T follicular helper cell (primary cell): ENCODE measurements at regions not wholly inside any gene's neighbourhood (a gene's known extent, or its start where the extent isn't known, plus 50 kb on each side); places are given as distances from the start of the nearest gene placed in this dataset.

Source experiments
- DNase-seq: peaks from one replicate; pipeline ENCODE4 v3.0.0-alpha.2; 2020; ENCODE audit warnings: low read depth

GRCh38 chr12:108037960-108038359 lies 91.1 kb upstream of the WSCD2 start:
- DNase-seq: no peak

DNA sequence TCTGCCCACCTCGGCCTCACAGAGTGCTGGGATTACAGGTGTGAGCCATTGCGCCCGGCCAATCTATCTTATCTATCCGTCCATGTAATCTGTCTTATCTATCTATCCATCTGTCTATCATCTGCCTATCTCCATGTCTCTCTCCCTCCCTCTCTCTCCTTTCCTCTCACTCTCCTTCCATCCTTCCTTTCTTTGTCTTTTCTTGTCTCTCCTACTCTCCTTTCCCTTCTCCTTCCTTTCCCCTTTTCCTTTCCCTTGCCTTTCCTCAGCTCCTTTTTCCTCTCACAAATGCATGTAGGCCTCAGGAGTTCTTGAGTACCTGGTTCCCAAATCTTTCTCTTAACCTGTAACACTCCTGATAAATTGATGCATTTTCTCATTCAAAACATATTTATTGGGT lies 89.3 kb upstream of the WSCD2 start:
- no peak for DNase-seq

- DNase-seq: no peak
Measured at GRCh38 chr12:108040947-108041346, 88.1 kb upstream of the WSCD2 start.

GRCh38 chr12:108043286-108043685 lies 85.8 kb upstream of the WSCD2 start:
- DNase-seq: no peak

DNA sequence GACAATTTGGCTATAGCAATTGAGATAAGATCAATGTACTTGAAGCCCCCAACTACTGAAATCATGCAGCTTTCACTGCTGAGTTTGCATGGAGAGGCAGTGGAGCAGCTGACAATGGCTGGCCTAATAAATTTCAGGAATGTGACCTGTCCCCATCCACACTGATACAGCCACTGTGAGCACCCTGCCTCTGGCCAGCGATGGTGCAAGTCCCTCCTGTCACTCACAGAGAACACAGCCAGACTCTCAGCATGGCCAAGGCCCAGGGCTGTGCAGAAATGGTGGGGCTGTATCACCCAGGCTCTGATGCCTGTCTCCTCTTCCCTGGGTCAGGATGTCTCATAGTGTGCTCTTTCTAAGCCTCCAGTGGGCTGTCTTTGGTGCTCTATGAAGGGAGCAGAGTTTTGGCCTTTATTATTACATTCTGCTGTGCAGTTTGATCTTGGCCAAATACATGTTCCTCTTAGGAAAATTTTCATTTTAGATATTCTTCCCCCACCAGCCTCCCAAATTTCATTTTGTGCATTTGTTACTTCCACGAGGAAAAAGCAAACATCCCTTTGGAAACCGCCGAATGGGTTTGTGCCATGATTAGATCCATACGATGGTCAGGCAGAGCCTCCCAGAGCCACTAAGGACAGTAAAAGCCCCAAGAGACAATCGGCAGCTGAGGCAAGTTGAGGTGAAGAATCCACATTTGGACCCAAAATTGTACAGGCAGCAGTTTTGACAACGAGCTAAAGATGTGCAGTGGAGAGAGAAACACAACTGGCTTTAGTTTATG lies 85.1 kb upstream of the WSCD2 start:
- no peak for DNase-seq

GRCh38 chr12:108046135-108046534 lies 83.0 kb upstream of the WSCD2 start:
- DNase-seq: no peak

GRCh38 chr12:108046650-108047049 lies 82.4 kb upstream of the WSCD2 start:
- DNase-seq: no peak

DNA sequence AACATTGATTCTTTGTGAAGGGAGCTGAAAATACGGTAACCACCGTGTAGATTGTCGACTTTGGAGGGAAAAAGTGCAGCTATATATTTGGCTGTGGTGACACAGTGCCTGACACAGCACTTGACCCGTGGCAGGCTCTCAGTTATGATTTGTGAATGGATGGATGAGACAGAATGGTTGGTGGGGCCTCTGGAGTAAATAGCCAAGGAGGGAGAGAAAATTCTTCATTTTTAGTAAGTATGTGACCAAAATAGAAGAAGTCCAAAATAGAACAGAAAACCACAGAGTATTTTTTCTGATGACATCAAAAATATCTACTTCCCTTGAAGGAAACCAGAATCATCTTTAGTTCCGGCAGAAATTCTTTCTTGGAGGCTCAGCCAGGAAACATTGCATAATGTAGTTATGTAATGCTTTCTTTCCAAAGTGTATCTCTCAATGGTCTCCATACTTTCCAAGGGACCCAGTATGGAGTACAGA lies 82.0 kb upstream of the WSCD2 start:
- no peak for DNase-seq

- no peak for DNase-seq
Measured at GRCh38 chr12:108048686-108049085, 80.4 kb upstream of the WSCD2 start.

- no peak for DNase-seq
Measured at GRCh38 chr12:108050696-108051095, 78.4 kb upstream of the WSCD2 start.

DNA sequence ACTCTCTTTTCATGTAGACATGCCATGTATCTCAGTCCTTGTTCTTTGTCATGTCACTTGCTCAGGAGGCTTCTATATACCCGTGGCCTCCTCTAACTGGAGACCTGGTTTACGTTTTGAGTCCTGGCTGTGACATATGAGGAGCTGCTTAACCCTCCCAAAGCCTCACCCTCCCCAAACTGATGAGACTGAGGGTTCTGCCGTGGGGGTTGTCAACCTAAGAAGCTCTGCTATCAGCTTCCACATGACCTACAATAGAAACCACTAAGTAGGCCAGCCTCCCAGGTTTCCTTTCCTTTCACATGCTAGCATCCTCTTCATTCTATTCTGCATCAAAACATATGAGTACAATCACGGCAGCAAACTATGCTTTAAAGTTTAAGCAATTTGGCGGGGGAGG lies 76.8 kb upstream of the WSCD2 start:
- DNase-seq: no peak

DNA sequence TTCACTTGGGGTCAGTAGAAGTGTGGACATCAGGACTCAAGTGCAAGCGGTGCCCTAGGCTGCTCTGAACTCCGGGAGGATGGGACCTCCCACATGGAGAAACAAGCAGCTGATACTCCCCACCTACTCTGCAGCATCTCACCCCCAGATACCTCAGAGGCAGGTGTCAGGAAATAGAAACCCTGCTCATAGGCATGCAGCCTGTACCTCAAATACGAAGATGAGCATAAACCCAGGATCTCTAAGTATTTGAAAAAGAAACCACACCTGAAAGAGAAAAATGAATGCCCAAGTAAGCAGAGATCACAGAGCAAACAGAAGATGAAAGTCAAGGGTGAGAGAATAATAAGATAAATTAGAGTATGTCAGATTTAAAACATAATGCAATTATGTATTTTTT lies 75.6 kb upstream of the WSCD2 start:
- no peak for DNase-seq

DNA sequence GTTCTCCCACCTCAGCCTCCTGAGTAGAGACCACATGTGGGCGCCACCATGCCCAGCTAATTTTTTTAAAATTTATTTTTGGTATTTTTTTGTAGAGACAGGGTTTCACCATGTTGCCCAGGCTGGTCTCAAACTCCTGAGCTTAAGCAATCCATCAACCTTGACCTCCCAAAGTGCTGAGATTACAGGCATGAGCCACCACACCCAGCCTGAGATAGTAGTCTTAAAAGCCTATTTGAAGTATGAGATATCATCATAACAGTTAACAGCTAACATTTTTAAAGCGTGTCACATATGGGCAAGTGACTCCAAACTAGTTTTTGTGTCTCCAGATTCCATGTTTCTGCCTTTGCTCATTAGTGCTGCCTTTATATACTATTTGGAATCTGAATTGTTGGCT lies 74.6 kb upstream of the WSCD2 start:
- DNase-seq: no peak

DNA sequence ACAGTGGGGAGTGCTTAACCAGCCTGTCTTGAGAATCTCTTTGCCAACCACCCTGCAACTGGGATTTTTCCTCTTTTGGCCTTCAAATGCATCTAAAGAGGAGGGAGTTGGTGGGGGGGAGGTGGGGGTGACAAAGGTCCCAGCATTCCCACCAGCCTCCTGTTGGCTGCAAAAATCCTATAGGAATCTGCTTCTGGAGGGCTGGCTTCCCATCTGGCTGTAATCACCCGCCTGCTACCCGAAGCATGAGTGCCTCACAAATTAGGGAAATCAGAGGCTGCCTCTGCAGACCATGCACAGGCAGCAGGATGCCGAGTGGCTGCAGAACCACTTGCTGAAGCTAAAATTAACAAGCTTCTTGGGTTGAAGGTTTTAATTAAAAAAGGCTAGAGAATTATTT lies 73.9 kb upstream of the WSCD2 start:
- DNase-seq: no peak

- no peak for DNase-seq
Measured at GRCh38 chr12:108060067-108060466, 69.0 kb upstream of the WSCD2 start.

- DNase-seq: no peak
Measured at GRCh38 chr12:108060903-108061302, 68.2 kb upstream of the WSCD2 start.

DNA sequence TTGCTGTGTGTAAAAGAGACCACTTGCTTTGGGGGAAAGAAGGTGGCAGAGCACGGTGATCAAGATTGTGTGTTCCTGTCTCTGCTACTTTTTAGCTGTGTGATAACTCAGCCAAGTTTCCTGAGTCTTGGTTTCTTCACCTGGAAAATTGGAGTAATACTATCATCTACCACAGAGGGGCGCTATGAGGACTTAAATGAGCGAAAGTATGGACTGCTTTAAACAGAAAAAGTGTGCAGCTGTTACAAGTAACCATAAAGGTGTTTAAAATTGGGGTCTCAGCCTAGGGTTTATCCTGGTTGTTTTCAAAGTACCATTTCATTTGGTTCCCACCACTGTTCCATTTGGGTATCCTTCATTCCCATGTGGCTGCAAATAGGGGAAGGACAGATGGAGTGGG lies 65.9 kb upstream of the WSCD2 start:
- DNase-seq: no peak

- DNase-seq: no peak
Measured at GRCh38 chr12:108065069-108065468, 64.0 kb upstream of the WSCD2 start.

DNA sequence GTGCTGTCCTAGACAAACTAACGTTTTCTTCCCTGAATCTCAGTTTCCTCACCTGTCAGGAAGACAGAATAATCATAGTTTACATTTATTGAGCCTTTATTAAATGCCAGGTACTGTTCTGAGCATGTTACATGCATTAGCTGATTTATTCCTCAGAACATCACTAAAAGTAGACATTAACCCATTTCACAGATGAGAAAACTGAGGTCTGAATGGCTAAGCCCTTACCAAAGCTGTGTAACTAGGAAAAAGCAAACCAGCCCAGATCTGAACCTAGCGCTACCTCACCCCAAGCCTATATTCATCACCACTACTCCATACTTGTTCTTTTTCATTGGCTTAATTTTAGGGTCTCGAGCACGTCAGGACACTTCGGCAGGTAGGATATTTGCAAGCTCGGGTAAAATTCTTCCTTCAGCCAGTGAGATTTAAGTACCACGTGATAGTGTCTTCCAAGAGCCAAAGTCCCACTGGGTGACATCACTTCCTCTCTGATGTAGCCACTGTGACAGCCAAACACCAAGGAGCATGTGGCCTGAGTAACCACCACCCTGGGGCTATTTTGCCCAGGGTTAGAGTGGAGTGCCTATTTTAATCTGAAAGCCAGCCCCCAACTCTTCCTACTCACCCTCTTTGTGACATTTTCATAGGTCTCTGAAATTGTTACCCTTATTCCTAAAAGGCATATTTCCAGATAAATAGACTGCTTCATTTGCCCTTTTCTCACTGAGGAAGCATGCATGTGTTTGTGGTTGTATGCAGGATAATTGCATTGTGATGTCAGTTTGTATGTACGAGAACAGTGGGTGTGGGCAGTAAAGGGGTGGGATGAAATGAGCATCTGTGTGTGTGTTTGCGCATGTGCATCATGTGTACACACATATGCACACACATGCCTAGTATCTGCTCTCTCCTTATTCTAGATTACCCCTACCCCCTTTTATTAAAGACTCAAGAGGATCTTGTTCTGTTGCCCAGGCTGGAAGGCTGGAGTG lies 62.2 kb upstream of the WSCD2 start:
- no peak for DNase-seq

GRCh38 chr12:108069651-108070165 lies 59.4 kb upstream of the WSCD2 start:
- DNase-seq: no peak

- DNase-seq: no peak
Measured at GRCh38 chr12:108075561-108075960, 53.5 kb upstream of the WSCD2 start.

- no peak for DNase-seq
Measured at GRCh38 chr12:108076556-108076955, 52.5 kb upstream of the WSCD2 start.

DNA sequence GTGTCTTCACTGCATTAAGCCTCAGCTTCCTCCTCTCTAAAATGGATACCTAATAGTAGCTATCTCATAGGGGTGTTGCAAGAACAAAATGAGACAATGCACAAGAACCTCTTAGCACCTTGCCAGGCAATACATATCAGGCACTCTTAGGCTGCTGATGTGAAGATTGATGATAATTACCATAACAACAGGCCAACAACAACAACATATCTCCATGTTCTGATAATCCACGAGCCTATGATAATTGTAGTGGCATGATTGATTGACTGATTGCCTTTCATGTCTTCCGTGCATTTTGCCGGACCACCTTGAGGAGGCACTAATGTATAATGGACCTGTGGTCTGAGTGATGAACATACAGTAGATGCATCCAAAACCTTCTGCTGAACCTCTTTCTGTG lies 50.7 kb upstream of the WSCD2 start:
- no peak for DNase-seq
